Fibroblast of pulmonary artery (primary cell): ENCODE measurements at regions not wholly inside any gene's neighbourhood (a gene's known extent, or its start where the extent isn't known, plus 50 kb on each side); places are given as distances from the start of the nearest gene placed in this dataset.
A peak's percentile ranks its signal among the peaks of the same experiment; 100 is the strongest.
"Not testable (repeated sequence)": the region's sequence is repeated elsewhere in the genome, so short reads cannot be mapped to it uniquely, and the experiment has no call there.

Experiments used
- DNase-seq: peaks from one replicate; pipeline ENCODE4 v3.0.0-alpha.2; 2010; ENCODE audit warnings: low read depth
- H3K4me3 ChIP-seq: replicated peaks from 2 replicates; pipeline ENCODE4 v1.5.1; 2011; ENCODE audit warnings: low read depth, mild to moderate bottlenecking, control low read depth, low read length, moderate library complexity
- TF ChIP-seq, protein P1 (sequence below): IDR thresholded peaks from 2 replicates; pipeline ENCODE4 v1.5.1; 2011; ENCODE audit warnings: mild to moderate bottlenecking, control low read depth, low read length, inconsistent platforms; ENCODE audit errors: missing control alignments

DNA sequence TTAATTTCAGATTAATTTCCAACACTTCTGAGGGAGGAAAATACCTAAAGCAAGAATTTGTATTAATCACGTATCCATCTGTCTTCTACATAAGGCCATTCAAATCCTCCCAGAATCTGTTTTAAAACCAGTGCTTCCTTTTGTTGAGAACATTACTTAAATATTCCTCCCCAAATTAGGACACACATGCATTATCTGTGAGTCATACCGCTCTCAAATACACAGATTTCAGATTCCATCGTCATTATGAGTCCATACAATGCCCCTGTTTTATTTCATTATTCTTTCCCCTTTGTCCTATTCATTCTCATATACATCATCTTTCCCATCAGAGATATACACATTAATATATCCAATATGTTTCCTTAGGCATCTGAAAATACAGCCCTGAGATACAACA, 57.3 kb upstream of the PRSS12 start:
- peak; percentile 53 for DNase-seq
- no peak overlapping the region for H3K4me3 ChIP-seq
- TF ChIP-seq, protein P1, sequence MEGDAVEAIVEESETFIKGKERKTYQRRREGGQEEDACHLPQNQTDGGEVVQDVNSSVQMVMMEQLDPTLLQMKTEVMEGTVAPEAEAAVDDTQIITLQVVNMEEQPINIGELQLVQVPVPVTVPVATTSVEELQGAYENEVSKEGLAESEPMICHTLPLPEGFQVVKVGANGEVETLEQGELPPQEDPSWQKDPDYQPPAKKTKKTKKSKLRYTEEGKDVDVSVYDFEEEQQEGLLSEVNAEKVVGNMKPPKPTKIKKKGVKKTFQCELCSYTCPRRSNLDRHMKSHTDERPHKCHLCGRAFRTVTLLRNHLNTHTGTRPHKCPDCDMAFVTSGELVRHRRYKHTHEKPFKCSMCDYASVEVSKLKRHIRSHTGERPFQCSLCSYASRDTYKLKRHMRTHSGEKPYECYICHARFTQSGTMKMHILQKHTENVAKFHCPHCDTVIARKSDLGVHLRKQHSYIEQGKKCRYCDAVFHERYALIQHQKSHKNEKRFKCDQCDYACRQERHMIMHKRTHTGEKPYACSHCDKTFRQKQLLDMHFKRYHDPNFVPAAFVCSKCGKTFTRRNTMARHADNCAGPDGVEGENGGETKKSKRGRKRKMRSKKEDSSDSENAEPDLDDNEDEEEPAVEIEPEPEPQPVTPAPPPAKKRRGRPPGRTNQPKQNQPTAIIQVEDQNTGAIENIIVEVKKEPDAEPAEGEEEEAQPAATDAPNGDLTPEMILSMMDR = no peak

DNA sequence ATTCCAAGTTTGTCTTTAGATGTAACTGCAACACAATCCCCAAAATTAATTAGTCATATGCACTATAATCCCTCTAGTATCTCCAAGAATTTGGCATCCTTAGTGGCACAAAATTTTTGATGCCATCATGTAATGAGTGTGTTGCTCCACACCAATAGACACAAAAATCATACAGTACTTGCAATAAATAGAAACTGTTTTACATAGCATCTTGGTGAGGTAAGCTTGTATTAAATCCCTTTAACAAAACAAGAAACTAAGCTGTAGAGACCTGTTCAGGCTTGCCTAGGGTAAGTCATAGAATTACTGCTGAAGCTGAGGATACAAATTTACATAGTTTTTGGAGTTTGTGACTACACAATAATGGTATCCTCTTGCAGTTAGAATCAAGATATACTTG, 64.5 kb upstream of the PRSS12 start:
- DNase-seq = no peak
- TF ChIP-seq, protein P1 = no peak
- H3K4me3 ChIP-seq = no peak overlapping the region

DNA sequence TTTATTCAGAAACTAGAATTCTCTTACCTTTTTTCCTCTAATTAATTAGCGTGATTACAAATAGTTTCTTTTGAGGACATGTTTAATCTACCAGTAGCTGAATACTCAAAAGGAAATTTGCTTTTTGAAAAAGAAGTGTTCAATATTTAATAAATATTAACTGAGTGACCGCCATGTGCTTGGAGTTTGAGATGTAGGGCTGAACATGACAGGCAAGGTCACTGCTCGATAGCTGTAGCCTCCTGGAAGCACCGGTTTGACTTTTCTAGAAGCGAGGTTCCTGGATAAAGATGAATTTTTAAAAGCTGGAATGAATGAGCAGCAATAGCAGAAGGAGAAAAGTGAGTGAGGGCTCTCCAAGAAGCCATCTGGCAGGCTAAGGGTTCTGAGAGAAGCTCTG, 65.0 kb upstream of the PRSS12 start:
- H3K4me3 ChIP-seq, DNase-seq: not testable (repeated sequence)

DNA sequence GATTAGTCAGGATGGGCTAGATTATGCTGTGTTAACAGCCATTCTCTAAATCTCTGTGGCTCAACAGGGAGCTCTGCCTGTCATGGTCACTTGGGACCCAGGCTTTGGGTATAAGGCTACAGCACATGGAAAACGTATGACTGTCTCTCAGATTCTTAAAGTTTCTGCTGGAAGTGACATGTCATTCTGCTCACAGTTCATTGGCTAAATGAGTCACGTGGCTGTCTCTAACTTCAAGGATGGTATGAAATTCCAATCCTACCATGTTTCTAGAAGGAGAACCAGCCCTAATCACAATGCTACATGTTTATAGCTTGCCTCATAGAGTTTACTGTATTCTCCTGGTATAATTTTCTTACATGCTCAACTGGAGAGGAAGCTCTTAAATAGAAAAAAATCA, 65.6 kb upstream of the PRSS12 start:
- DNase-seq, H3K4me3 ChIP-seq: not testable (repeated sequence)

DNA sequence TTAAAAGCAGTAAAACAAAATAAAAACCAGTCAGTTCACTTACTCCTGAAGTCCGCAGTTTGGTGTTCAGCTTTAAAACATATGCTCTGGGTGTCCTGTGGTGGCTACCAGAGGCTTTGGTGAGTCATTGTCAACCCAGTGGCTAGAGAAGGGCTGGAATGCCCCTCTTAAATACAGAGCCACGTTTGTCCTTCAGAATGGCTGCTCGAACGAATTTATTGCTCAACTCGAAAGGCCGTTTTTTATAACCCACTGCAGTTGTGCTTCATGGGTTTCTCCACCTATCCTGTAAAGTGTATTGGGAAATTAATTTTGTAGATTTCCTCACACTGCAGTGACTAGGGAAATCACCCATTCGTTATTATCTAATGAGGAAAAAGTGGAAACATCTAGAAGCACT, 66.8 kb upstream of the PRSS12 start:
- not testable (repeated sequence) for H3K4me3 ChIP-seq, DNase-seq

DNA sequence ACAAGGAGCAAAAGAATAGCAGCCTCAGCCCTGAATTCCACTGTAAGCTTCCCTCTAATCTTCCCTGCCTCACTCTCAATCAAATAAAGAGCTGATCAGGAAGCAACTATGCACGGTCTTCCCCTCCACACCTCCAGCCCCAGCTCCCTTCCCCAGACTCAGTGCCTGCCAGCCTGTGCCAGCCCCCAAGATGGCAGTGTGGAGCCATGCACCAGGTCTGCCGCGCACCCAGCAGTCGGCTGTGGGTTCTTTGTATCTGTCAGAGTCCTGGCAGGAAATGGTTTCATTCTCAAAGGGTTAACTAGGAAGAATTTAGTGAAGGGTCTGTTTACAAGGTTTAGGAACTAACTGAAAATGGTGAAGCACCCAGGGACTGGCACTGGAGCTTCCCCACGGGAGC, 71.3 kb upstream of the PRSS12 start:
- DNase-seq = peak; percentile 20
- TF ChIP-seq, protein P1 = peak; percentile 20
- H3K4me3 ChIP-seq = not testable (repeated sequence)

DNA sequence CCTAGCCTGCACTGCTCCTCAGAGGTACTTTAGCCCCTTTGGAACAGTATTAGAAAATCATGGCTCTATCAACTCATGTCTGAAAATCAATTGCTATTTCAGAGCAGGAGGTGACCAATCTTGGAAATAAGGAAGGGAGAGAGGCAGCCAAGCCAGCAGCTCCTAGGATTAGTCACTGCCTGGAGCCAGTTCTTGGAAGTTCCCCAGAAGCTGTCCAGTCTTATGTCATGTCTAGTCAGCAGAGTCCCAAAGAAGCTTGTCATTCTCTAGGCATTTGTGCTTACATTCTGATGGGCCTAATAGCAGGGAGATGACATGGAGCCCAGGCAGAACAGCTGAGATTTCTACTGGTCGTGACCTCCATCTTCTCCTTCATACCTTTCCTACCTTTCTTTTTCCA, 76.1 kb upstream of the PRSS12 start:
- not testable (repeated sequence) for DNase-seq, H3K4me3 ChIP-seq

DNA sequence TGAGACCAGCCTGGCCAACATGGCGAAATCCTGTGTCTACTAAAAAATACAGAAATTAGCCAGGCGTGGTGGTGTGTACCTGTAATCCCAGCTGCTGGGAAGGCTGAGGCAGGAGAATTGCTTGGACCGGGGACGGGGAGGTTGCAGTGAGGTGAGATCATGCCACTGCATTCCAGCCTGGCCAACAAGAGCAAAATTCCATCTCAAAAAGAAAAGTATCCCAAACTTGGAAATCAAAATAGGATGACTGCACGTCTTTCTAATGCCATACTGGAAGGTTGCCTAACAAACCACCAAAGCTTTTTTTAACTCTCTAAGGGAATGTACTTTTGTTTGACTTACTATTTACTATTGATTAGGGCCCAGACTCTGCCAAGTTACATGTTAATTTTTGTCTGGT, 79.6 kb upstream of the PRSS12 start:
- not testable (repeated sequence) for DNase-seq, H3K4me3 ChIP-seq

DNA sequence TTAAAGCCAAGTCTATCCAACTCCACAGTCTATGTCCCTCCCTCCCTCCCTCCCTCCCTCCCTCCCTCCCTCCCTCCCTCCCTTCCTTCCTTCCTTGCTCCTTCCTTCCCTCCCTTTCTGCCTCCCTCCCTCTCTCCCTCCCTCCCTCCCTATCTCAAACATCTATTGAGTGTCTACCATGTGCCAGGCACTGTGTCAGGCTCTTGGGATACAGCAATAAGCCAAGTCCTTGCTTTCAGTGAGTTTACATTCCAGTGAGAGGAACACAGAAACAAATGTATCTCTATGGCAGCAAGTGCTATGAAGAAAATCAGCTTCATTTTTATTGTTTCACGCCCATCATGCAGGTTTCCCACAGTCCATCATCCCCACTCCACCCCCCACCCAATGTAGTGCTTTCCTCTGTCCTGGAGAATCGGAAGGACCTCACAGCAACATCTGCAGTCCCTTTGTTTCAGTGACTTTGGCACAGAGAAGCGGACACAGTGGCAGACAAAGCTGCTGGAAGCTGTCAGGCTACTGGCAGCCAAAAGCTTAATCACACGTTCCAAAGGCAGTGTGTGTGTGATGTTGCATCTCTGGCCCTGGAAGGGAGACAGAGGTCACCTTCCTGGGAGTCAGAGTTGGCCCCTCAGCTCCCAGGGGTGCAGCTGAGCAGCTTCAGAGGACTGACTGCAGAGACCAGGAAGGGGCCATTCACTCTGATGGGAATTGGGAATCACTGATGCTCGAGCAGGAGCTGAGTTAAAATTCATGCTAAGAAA, 81.0 kb upstream of the PRSS12 start:
- H3K4me3 ChIP-seq, DNase-seq: not testable (repeated sequence)

DNA sequence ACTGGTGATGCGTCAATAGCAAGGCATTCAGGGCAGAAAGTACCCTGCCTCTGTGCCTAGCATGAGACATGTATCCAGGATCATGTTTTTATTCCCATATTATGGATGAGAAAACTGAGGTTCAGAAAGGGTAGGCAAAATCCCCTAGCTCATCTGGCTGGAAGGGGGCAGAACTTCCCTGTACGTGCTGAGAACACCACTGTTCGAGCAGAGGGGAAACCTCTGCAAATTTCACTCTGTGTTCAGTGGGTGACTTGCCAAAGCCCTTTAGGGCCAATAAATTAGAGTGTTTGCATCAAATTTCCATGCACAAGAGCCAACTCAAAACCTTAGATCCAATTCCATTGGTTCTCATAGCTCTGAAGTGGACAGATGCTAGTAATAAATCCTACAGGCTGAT, 82.6 kb upstream of the PRSS12 start:
- DNase-seq, H3K4me3 ChIP-seq: not testable (repeated sequence)

DNA sequence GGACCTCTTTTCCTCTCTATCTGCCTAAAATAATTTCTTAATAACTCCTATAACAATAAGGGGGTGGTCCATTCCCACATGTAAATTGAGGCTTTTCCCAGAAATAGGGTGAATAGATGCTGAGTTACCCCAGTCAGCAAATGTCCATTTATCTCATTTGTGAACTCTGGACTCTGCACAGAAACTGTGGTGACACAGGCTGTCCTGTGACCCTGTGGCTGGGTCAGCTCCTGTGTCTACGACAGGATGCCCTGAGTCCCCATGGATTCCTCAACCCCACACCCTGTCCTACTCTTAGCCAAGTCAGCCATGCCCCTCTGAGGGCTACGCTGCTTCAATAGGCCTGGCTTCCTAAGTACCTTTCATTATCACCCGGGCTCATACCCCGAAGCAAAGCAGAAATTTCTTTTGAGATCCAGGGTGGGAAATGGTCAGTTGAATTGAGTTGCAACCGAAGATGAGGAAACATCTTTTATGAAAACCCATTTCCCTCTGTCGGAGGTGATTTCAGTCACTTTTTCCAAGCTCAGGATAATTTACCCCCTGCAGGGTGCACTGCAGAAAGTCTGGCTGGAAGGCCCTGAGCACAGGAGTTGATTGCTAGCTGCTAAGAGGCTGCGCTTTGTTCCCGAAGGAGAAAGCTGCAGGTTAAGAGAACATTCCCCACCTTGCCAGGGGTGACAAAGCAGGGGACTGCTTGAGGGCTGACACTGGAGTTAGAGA, 89.5 kb upstream of the PRSS12 start:
- not testable (repeated sequence) for H3K4me3 ChIP-seq, DNase-seq

DNA sequence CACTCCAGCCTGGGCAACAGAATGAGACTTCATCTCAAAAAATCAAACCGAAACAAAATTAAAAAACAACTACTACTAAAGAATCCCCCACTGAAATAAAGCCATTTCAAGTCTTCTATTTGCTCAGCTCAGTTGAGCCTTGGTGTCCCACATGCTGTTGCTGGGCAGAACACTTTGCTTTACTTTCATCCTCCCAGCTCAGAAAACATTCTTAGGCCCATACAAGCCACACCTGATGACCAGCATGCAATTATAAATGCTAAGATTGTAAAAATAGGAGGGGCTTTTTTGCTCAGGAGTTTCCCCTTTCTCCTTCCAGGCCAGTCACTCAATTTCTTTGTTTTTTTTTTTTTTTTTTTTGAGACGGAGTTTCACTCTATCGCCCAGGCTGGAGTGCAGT, 94.6 kb upstream of the PRSS12 start:
- not testable (repeated sequence) for DNase-seq, H3K4me3 ChIP-seq

DNA sequence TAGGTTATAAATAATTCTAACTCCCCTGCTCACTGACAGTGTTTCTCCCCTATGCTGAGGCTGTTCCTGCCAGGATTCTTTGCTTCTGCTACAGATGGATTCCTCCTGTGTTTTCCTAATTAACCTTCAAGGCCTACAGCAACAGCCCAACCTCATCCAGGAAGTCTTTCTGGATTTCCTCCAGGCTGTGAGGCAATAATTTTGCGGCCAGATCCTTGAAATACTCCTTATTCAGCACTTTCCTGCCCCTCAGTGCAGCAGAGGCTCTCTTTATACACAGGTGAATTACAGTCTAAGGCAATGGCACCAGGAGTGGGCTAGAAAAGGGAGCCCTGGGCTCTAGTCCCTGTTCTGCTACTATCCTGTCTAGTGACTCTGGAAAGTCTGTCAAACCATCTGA, 102.1 kb upstream of the PRSS12 start:
- not testable (repeated sequence) for DNase-seq, H3K4me3 ChIP-seq

DNA sequence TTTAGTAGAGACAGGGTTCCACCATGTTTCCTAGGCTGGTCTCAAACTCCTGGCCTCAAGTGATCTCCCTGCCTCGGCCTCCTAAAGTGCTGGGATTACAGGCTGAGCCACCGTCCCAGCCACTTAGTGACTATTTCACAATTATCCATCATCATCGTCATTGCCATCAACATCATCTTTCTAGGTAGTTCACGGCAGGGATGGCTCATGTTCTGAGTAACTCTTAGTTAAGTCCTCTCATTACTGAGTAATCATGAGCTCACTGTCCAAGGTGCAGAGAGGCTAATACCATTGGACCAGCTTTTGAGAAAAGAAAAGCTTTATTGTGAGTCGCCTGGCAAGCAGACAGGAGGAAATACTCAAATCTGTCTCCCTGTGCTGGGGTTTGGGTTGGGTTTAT, 108.6 kb upstream of the PRSS12 start:
- not testable (repeated sequence) for DNase-seq, H3K4me3 ChIP-seq

DNA sequence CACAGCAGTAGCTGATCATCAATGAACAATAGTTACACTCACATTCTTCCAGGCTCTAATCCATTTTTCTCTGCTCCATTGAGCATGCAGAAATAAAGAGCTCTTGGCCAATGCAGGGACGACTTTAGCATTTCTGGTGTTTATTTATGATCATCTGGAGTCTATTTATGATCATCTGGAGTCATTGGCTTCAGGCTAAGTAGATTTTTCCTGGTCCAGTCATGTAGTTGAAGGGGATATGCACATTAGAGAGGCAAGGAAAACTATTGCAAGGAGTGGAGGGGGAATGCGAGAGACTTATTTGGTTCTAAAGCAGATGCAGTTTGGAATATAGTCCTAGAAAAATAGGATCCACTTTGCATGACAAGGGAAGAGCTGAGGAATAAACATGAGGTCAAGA, 113.0 kb upstream of the PRSS12 start:
- not testable (repeated sequence) for DNase-seq, H3K4me3 ChIP-seq
